GM06990 (cell line): ENCODE measurements at regions not wholly inside any gene's neighbourhood (a gene's known extent, or its start where the extent isn't known, plus 50 kb on each side); places are given as distances from the start of the nearest gene placed in this dataset.

ENCODE experiments used
- DNase-seq: peaks from one replicate; pipeline ENCODE4 v3.0.0-alpha.2; 2011; ENCODE audit not compliant: insufficient read length; ENCODE audit errors: extremely low read depth
- H3K27me3 ChIP-seq: replicated peaks from 2 replicates; pipeline ENCODE4 v1.6.0; 2011; ENCODE audit warnings: low read length; ENCODE audit not compliant: control insufficient read depth, insufficient read depth
- H3K36me3 ChIP-seq: 2 replicates; pipeline ENCODE4 v1.5.1; 2011; ENCODE audit warnings: low read length; ENCODE audit not compliant: control insufficient read depth, insufficient read depth
- H3K4me3 ChIP-seq: replicated peaks from 2 replicates; pipeline ENCODE4 v1.5.1; 2011; ENCODE audit warnings: low read depth, mild to moderate bottlenecking, control low read depth, low read length
- TF ChIP-seq, protein P1 (sequence below): IDR thresholded peaks from 2 replicates; pipeline ENCODE4 v1.5.1; 2011; ENCODE audit warnings: low read length, control low read depth, mild to moderate bottlenecking, inconsistent platforms; ENCODE audit not compliant: insufficient read depth, poor library complexity, severe bottlenecking

DNA sequence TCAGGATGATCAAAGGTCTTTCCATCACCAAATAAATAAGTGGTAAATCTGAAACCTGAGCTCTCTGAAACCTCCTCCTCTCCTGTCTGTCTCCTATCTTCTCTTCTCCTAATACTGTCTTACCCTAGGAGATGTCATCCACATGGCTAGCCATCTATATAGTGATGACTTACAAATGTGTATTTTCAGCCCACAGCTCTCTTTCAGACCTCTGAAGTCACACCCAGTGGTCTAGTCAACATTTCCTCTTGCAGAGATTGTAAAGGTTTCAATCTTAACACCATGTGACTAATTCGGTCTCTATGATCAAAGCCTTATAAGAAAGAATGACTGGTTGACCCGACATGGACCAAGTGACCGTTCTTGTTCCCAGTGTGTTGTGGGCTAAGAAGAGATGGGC, 63.1 kb upstream of the DPT start:
- no peaks in the 10 kb centered on the region for H3K36me3 ChIP-seq
- no peak overlapping the region for H3K4me3 ChIP-seq
- no peaks in the 10 kb centered on the region; the same call in 1 of the 2 replicates for H3K27me3 ChIP-seq
- DNase-seq, result peak; percentile 13
- TF ChIP-seq, protein P1, sequence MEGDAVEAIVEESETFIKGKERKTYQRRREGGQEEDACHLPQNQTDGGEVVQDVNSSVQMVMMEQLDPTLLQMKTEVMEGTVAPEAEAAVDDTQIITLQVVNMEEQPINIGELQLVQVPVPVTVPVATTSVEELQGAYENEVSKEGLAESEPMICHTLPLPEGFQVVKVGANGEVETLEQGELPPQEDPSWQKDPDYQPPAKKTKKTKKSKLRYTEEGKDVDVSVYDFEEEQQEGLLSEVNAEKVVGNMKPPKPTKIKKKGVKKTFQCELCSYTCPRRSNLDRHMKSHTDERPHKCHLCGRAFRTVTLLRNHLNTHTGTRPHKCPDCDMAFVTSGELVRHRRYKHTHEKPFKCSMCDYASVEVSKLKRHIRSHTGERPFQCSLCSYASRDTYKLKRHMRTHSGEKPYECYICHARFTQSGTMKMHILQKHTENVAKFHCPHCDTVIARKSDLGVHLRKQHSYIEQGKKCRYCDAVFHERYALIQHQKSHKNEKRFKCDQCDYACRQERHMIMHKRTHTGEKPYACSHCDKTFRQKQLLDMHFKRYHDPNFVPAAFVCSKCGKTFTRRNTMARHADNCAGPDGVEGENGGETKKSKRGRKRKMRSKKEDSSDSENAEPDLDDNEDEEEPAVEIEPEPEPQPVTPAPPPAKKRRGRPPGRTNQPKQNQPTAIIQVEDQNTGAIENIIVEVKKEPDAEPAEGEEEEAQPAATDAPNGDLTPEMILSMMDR, result no peak

DNA sequence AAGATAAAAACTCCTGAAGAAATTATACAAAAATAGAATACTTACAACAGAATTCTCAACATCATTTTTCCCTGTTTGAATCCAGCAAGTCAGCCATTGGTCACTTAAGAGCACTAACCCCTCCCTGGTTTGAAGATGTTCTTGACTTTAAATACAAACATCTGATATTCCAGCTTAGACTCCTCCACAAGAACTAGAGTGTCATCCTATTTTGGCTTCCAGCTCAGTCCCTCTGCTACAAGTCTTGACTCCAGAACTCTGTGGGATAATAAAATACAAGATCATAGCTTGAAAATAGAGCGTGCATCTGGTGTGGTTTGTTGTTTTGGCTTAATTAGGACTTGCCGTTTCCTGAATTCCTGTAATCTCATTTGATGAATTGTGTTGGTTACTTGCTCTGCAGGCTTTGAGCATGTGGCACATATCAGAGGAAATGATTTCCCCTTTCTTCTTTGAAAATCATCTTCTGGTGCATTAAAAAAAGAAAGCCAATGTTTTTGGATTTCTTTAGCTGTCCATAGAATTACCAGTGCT, 63.7 kb upstream of the DPT start:
- DNase-seq, result no peak
- TF ChIP-seq, protein P1, result no peak
- Histone ChIP-seq H3K4me3 (no peak overlapping the region), H3K27me3 (no peaks in the 10 kb centered on the region; the same call in 1 of the 2 replicates), H3K36me3 (no peaks in the 10 kb centered on the region)

DNA sequence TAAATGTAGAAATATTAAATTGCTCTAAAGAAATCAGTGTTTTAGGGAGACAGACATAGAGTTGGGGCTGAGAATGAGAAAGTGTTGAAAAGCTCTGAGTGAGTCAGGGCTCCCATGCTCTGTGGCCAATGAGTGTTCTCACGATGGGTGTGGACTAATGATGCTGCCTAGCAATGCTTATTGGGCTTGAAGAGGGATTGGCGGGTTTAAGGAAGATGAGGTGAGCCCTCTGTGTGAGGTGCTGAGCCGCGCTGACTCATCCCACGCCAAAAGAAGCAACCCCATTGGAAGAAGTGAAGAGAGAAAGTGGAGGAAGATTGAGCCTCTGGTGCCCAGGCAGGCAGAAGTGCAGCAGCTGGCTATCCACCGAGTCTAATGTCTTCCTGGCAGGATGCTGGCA, 65.1 kb upstream of the DPT start:
- DNase-seq, result no peak
- no peaks in the 10 kb centered on the region; the same call in 1 of the 2 replicates for H3K27me3 ChIP-seq
- H3K4me3 ChIP-seq, result no peak overlapping the region
- TF ChIP-seq, protein P1, result no peak
- no peaks in the 10 kb centered on the region for H3K36me3 ChIP-seq

DNA sequence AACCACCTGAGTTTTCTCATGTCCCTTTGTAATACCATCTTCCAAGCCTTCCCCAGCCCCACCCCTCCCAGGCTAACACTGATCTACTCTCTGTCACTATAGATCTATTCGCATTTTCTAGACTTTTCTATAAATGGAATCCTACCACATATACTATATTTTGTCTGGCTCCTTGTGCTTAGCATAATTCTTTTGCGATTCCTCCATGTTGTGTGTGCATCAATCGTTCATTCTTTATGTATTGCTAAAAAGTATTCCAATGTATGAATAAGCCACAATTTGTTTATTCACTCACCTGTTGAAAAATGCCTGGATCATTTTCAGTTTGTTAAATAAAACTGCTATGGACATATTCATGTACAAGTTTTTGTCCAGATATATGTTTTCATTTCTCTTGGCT, 66.7 kb upstream of the DPT start:
- DNase-seq, result no peak
- TF ChIP-seq, protein P1, result no peak
- H3K36me3 ChIP-seq, result no peaks in the 10 kb centered on the region
- H3K27me3 ChIP-seq, result no peaks in the 10 kb centered on the region; the same call in none of the 2 replicates
- H3K4me3 ChIP-seq, result no peak overlapping the region

DNA sequence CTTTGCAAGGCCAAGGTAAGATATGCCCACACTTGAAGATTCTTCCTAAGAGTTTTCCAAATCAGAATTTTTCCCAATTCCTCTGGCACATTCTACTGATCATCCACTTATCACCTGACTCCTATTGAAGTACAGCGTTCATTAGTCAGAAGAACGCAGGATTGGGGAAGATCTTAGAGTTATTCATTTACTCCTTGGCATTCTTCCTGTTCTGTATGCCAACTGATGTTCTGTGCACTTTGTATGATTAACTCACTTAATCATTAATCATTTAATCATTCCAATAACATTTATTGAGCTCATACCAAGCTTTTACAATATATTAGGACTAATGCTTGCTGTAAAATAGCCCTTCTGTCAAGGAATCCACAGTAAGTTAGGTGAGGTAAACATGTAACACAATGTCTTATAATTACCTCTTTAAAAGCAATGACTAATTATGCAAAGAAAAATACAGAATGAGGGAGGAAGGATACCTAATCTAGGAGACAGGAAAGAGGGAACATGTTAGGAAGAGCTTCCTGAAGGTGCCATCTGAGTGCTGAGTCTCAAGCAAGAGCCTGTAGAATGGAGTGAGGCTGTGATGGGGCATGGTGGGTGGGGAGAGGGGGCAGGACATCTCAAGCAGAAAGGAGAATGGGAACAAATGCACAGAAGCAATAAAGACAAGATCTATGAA, 71.1 kb upstream of the DPT start:
- no peaks in the 10 kb centered on the region for H3K36me3 ChIP-seq
- no peak for DNase-seq
- H3K27me3 ChIP-seq, result no peaks in the 10 kb centered on the region; the same call in 1 of the 2 replicates
- no peak overlapping the region for H3K4me3 ChIP-seq
- TF ChIP-seq, protein P1, result no peak
